ENCODE measurements at regions not wholly inside any gene's neighbourhood (a gene's known extent, or its start where the extent isn't known, plus 50 kb on each side); places are given as distances from the start of the nearest gene placed in this dataset.

DNA sequence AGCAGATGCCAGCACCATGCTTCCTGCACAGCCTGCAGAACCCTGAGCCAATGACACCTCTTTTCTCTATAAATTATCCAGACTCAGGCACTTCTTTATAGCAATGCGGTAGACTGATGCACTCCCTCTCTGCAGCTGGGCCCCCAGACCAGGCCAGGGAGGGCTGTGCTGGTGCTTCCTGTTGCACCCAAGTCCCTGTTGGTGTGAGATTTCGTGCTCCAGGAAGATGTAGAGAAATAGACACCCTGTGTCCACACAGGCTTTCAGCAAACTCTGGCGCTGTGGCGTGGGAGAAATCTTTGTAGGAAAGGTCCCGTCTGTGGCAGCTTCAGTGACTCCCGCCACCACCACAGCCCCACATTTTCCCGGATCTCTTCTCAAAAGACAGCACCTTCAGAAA is 572.2 kb downstream of the GALR1 start:
- Histone ChIP-seq H3K36me3 (ENCODE audit: control insufficient read depth in 1 of 2, insufficient read depth in 2 of 2, low read length in 2 of 2) (no peaks in the 10 kb centered on the region), H3K9me3 (ENCODE audit: control insufficient read depth in 1 of 2, low read length in 2 of 2) (peaks cover 0 to 17% of the 10 kb centered on the region in 2 donors), H3K27me3 (ENCODE audit: control insufficient read depth in 1 of 2, insufficient read depth in 2 of 2, low read length in 2 of 2) (no peaks in the 10 kb centered on the region), H3K4me1 (ENCODE audit: control insufficient read depth in 1 of 2, insufficient read depth in 2 of 2, low read length in 2 of 2) (no peaks in the 10 kb centered on the region), H3K27ac (ENCODE audit: low read depth, low read length) (no peak overlapping the region), H3K4me3 (ENCODE audit: low read depth in 1 of 2, low read length in 2 of 2) (no peak overlapping the region), H3K9ac (ENCODE audit: low read depth in 1 of 2, low read length in 2 of 2) (no peak overlapping the region)

DNA sequence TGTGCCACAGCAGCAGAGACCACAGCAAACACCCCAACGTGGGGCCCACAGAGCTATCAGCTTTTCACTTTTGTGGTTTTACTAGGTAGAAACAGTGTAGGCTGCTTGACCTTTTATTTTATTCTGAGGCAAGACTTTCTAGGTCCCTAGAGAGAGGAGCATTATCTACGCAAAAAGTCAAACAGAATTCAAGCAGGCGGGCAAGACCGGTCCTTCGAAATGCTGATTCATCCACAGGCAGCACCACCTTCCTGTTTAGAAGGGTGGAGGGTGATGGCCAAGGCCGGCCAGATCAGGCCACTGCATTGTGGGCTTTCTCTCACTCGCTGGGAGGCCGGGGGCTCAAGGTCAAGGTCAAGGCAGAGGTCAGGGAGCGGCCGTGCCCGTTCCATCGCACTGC is 573.0 kb downstream of the GALR1 start:
- peaks cover 0 to 18% of the 10 kb centered on the region in 2 donors for H3K9me3 ChIP-seq (ENCODE audit: control insufficient read depth in 1 of 2, low read length in 2 of 2)
- H3K4me3 ChIP-seq (ENCODE audit: low read depth in 1 of 2, low read length in 2 of 2): no peak overlapping the region
- H3K4me1 ChIP-seq (ENCODE audit: control insufficient read depth in 1 of 2, insufficient read depth in 2 of 2, low read length in 2 of 2): no peaks in the 10 kb centered on the region
- H3K9ac ChIP-seq (ENCODE audit: low read depth in 1 of 2, low read length in 2 of 2): no peak overlapping the region
- no peak overlapping the region for H3K27ac ChIP-seq (ENCODE audit: low read depth, low read length)
- no peaks in the 10 kb centered on the region for H3K27me3 ChIP-seq (ENCODE audit: control insufficient read depth in 1 of 2, insufficient read depth in 2 of 2, low read length in 2 of 2)
- H3K36me3 ChIP-seq (ENCODE audit: control insufficient read depth in 1 of 2, insufficient read depth in 2 of 2, low read length in 2 of 2): no peaks in the 10 kb centered on the region

DNA sequence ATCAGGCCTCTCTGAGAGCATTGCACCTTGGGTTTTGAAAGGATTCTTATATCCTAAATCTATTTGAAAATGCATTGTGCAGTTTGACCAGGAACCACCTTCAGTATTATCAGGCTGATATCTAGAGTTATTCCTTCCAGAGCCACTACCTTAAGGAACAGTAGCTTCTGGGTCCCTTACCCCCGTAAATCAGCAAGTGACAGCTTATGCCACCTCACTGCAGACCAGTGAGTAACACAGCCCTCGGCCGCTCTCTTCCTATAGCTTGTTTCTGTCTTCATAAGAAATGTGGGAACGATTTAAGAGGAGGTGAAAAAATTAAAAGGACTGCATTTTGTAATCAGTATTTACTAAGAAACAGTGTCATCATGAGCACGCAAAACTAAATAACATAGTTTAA is 584.2 kb downstream of the GALR1 start:
- H3K9me3 ChIP-seq (ENCODE audit: control insufficient read depth in 1 of 2, low read length in 2 of 2): no peaks in the 10 kb centered on the region
- no peaks in the 10 kb centered on the region for H3K27me3 ChIP-seq (ENCODE audit: control insufficient read depth in 1 of 2, insufficient read depth in 2 of 2, low read length in 2 of 2)
- H3K4me3 ChIP-seq (ENCODE audit: low read depth in 1 of 2, low read length in 2 of 2): no peak overlapping the region
- H3K4me1 ChIP-seq (ENCODE audit: control insufficient read depth in 1 of 2, insufficient read depth in 2 of 2, low read length in 2 of 2): no peaks in the 10 kb centered on the region
- no peak overlapping the region for H3K9ac ChIP-seq (ENCODE audit: low read depth in 1 of 2, low read length in 2 of 2)
- H3K36me3 ChIP-seq (ENCODE audit: control insufficient read depth in 1 of 2, insufficient read depth in 2 of 2, low read length in 2 of 2): no peaks in the 10 kb centered on the region
- H3K27ac ChIP-seq (ENCODE audit: low read depth, low read length): no peak overlapping the region

DNA sequence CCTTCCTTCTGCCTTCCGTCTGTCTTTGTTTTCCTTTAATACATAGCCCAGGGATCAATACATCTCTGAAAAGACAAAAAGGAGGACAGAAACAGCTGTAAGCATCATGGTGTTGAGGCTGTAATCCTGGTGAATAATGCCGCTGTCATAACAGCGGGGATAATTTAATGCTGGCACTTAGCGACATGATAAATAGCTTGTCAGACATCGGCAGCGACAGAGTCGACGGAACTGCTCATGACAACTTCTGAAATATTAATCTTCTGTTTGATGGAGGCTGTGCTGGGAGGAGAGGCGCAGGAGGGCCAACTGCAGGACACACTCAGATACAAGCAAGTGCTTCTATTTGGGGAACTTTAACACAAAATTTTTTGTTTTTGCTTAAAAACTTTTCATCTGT is 602.2 kb downstream of the GALR1 start:
- H3K36me3 ChIP-seq (ENCODE audit: control insufficient read depth in 1 of 2, insufficient read depth in 2 of 2, low read length in 2 of 2): no peaks in the 10 kb centered on the region
- H3K27me3 ChIP-seq (ENCODE audit: control insufficient read depth in 1 of 2, insufficient read depth in 2 of 2, low read length in 2 of 2): no peaks in the 10 kb centered on the region
- H3K27ac ChIP-seq (ENCODE audit: low read depth, low read length): no peak overlapping the region
- H3K4me1 ChIP-seq (ENCODE audit: control insufficient read depth in 1 of 2, insufficient read depth in 2 of 2, low read length in 2 of 2): no peaks in the 10 kb centered on the region
- H3K4me3 ChIP-seq (ENCODE audit: low read depth in 1 of 2, low read length in 2 of 2): no peak overlapping the region
- no peaks in the 10 kb centered on the region for H3K9me3 ChIP-seq (ENCODE audit: control insufficient read depth in 1 of 2, low read length in 2 of 2)
- no peak overlapping the region for H3K9ac ChIP-seq (ENCODE audit: low read depth in 1 of 2, low read length in 2 of 2)

DNA sequence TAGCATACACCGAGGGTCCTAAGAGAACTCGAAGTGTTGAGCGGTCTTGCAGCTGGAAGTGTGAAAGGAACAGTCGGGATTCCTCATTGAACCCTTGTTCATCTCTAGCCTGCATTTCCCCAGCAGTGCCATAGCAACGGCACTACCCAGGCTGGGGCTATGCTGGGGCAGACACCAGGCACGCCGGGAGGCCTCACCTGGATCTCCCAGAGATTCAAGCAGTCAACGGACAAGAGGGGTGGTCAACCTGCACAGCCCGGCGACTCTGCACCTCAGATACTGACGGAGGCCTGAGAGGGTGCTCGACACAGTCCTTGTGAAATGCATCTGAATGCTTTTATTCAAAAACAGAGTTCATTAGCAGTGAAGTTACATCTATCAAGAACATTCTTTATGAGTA is 604.2 kb downstream of the GALR1 start:
- Histone ChIP-seq H3K27ac (ENCODE audit: low read depth, low read length) (no peak overlapping the region), H3K9ac (ENCODE audit: low read depth in 1 of 2, low read length in 2 of 2) (no peak overlapping the region), H3K4me1 (ENCODE audit: control insufficient read depth in 1 of 2, insufficient read depth in 2 of 2, low read length in 2 of 2) (no peaks in the 10 kb centered on the region), H3K36me3 (ENCODE audit: control insufficient read depth in 1 of 2, insufficient read depth in 2 of 2, low read length in 2 of 2) (no peaks in the 10 kb centered on the region), H3K4me3 (ENCODE audit: low read depth in 1 of 2, low read length in 2 of 2) (no peak overlapping the region), H3K9me3 (ENCODE audit: control insufficient read depth in 1 of 2, low read length in 2 of 2) (no peaks in the 10 kb centered on the region), H3K27me3 (ENCODE audit: control insufficient read depth in 1 of 2, insufficient read depth in 2 of 2, low read length in 2 of 2) (no peaks in the 10 kb centered on the region)

DNA sequence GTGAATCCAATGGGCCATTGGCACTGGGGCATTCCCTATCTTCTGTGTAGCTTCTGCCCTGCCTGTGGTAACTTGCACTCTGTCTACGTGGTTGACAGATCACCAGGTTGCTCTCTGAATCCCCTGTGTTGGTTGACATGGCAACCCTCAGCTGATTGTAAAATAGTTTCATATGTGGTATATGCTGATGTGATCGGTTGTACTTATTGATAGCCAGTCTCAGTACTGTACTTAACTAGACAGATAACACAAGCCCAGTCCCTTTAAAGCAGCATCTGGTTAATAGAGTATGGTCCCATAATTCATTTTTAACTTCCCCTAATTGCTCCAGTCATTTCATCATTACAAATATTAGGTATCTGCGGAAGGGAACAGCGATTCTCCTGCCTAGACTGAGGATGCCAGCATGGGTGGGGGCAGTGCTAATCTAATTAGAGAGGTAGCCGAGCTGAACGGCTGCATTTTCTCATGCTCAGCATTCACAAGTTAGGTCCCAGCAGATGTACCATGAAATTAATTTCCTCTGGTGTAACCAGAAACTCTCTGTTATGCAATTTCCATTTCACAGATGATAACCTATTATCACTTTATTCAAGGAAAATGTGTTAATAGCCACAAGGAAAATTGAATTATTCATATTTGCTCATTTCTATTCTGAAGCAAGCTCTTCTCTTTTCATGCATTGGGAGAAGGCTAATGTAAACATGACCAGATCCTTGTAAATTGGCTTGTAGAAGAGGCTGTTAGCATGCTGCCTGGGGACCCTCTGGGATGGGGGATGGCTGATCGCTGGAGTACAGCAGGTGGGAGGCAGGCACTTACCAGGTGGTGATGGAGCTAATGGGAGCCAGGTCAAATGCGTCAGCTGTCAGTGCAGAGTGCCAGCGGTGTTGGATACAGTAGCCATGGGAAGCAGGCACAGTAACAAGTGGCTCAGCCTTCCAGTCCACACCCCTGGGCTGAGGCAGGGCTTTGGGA is 608.3 kb downstream of the GALR1 start:
- Histone ChIP-seq H3K9ac (ENCODE audit: low read depth in 1 of 2, low read length in 2 of 2) (no peak overlapping the region), H3K27ac (ENCODE audit: low read depth, low read length) (no peak overlapping the region), H3K27me3 (ENCODE audit: control insufficient read depth in 1 of 2, insufficient read depth in 2 of 2, low read length in 2 of 2) (no peaks in the 10 kb centered on the region), H3K9me3 (ENCODE audit: control insufficient read depth in 1 of 2, low read length in 2 of 2) (no peaks in the 10 kb centered on the region), H3K4me1 (ENCODE audit: control insufficient read depth in 1 of 2, insufficient read depth in 2 of 2, low read length in 2 of 2) (no peaks in the 10 kb centered on the region), H3K4me3 (ENCODE audit: low read depth in 1 of 2, low read length in 2 of 2) (no peak overlapping the region), H3K36me3 (ENCODE audit: control insufficient read depth in 1 of 2, insufficient read depth in 2 of 2, low read length in 2 of 2) (no peaks in the 10 kb centered on the region)

DNA sequence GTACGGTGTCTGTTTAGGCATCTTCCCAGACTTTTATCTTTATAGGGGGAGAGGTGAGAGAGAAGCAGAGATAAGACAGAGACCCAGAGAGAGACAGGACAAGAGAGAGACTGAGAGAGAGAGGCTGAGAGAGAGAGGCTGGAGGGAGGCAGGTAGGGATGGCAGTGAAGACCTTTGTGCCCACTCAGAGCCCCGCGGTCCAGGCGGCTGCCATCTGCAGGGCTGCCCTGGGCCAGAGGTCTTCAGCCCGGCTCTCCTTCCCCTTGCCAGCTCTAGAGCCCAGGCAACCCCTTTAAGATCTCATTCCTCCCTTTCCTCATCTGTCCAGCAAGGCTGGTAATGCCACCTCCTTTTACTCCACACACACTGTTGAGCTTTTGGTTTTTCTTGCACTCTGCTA is 610.0 kb downstream of the GALR1 start:
- no peaks in the 10 kb centered on the region for H3K4me1 ChIP-seq (ENCODE audit: control insufficient read depth in 1 of 2, insufficient read depth in 2 of 2, low read length in 2 of 2)
- H3K9me3 ChIP-seq (ENCODE audit: control insufficient read depth in 1 of 2, low read length in 2 of 2): no peaks in the 10 kb centered on the region
- no peaks in the 10 kb centered on the region for H3K36me3 ChIP-seq (ENCODE audit: control insufficient read depth in 1 of 2, insufficient read depth in 2 of 2, low read length in 2 of 2)
- H3K27me3 ChIP-seq (ENCODE audit: control insufficient read depth in 1 of 2, insufficient read depth in 2 of 2, low read length in 2 of 2): no peaks in the 10 kb centered on the region
- no peak overlapping the region for H3K27ac ChIP-seq (ENCODE audit: low read depth, low read length)
- H3K9ac ChIP-seq (ENCODE audit: low read depth in 1 of 2, low read length in 2 of 2): no peak overlapping the region
- H3K4me3 ChIP-seq (ENCODE audit: low read depth in 1 of 2, low read length in 2 of 2): no peak overlapping the region

DNA sequence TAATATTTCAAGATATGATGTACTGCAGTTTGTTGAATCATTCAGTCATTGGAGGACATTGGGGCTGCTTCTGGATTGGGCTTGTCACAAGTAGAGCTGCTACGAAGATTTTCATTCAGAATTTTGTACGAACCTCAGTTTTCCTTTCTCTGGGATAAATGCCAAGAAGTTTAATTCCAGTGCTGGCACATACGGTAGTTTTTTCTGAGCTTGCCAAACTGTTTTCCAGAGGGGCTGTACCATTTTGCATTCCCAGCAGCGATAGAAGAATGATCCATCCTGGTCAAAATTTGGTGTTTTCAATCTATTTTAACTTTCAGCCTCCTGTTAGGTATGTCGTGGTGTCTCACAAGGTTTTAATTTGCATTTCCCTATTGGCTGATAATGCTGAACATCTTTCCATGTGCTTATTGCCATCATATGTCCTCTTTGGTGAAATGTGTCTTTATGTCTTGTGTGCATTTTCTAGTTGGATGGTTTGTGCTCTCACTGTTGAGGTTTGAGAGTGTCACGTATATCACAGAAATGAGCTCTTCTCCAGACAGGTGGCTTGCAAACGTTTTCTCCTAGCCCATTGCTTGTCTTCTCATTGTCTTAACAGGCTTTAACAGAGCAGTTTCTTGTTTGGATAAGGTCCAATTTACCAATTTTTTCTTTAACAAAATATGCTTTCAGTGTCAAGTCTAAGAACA is 612.6 kb downstream of the GALR1 start:
- H3K27ac ChIP-seq (ENCODE audit: low read depth, low read length): no peak overlapping the region
- no peak overlapping the region for H3K9ac ChIP-seq (ENCODE audit: low read depth in 1 of 2, low read length in 2 of 2)
- H3K36me3 ChIP-seq (ENCODE audit: control insufficient read depth in 1 of 2, insufficient read depth in 2 of 2, low read length in 2 of 2): no peaks in the 10 kb centered on the region
- H3K27me3 ChIP-seq (ENCODE audit: control insufficient read depth in 1 of 2, insufficient read depth in 2 of 2, low read length in 2 of 2): no peaks in the 10 kb centered on the region
- no peaks in the 10 kb centered on the region for H3K4me1 ChIP-seq (ENCODE audit: control insufficient read depth in 1 of 2, insufficient read depth in 2 of 2, low read length in 2 of 2)
- H3K4me3 ChIP-seq (ENCODE audit: low read depth in 1 of 2, low read length in 2 of 2): no peak overlapping the region
- H3K9me3 ChIP-seq (ENCODE audit: control insufficient read depth in 1 of 2, low read length in 2 of 2): no peaks in the 10 kb centered on the region

DNA sequence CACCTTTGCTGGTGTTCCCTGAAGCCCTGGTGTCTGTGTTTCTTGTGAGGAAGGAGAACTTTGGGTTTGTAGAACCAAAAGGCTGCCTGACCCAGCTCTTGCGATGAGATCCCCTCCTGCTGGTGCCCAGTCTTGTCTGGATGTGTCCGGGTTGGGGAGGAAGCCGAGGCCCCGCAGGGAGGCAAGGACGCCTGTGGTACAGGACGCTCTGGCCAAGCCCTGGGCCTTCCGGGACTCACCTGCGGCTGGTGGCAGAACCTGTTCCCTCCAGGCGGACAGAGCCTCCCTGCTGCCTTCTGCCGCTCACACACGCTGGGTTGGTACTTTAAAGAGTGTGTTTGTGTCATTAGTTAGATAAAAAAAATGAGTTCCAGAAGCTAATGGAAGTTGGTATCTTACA is 616.2 kb downstream of the GALR1 start:
- no peaks in the 10 kb centered on the region for H3K4me1 ChIP-seq (ENCODE audit: control insufficient read depth in 1 of 2, insufficient read depth in 2 of 2, low read length in 2 of 2)
- no peak overlapping the region for H3K9ac ChIP-seq (ENCODE audit: low read depth in 1 of 2, low read length in 2 of 2)
- H3K27me3 ChIP-seq (ENCODE audit: control insufficient read depth in 1 of 2, insufficient read depth in 2 of 2, low read length in 2 of 2): no peaks in the 10 kb centered on the region
- no peak overlapping the region for H3K27ac ChIP-seq (ENCODE audit: low read depth, low read length)
- no peak overlapping the region for H3K4me3 ChIP-seq (ENCODE audit: low read depth in 1 of 2, low read length in 2 of 2)
- no peaks in the 10 kb centered on the region for H3K36me3 ChIP-seq (ENCODE audit: control insufficient read depth in 1 of 2, insufficient read depth in 2 of 2, low read length in 2 of 2)
- H3K9me3 ChIP-seq (ENCODE audit: control insufficient read depth in 1 of 2, low read length in 2 of 2): no peaks in the 10 kb centered on the region

DNA sequence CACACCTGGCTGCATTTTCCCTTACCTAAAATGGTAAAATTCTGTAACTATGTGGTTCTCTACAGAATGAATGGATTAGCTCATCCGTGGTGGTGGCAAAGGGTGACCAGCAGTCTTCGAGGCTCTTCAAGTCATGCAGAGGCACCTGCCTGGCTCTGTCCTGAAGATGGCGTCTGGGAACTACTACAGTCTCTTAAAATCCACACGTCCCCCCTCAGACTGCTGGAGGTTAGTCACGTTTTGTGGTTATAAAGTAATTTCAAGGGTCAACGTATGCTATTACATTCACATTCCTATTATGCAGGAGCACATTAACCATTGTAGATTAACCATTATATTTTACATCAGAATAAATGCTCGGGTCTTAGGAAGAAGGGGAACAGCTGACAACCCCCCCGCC is 616.7 kb downstream of the GALR1 start:
- H3K36me3 ChIP-seq (ENCODE audit: control insufficient read depth in 1 of 2, insufficient read depth in 2 of 2, low read length in 2 of 2): no peaks in the 10 kb centered on the region
- no peak overlapping the region for H3K4me3 ChIP-seq (ENCODE audit: low read depth in 1 of 2, low read length in 2 of 2)
- H3K4me1 ChIP-seq (ENCODE audit: control insufficient read depth in 1 of 2, insufficient read depth in 2 of 2, low read length in 2 of 2): no peaks in the 10 kb centered on the region
- no peak overlapping the region for H3K27ac ChIP-seq (ENCODE audit: low read depth, low read length)
- no peak overlapping the region for H3K9ac ChIP-seq (ENCODE audit: low read depth in 1 of 2, low read length in 2 of 2)
- H3K9me3 ChIP-seq (ENCODE audit: control insufficient read depth in 1 of 2, low read length in 2 of 2): no peaks in the 10 kb centered on the region
- no peaks in the 10 kb centered on the region for H3K27me3 ChIP-seq (ENCODE audit: control insufficient read depth in 1 of 2, insufficient read depth in 2 of 2, low read length in 2 of 2)

Data from duodenal mucosa (tissue), 2 donors.